Colonic mucosa (tissue), 4 donors: ENCODE measurements at regions not wholly inside any gene's neighbourhood (a gene's known extent, or its start where the extent isn't known, plus 50 kb on each side); places are given as distances from the start of the nearest gene placed in this dataset.

Experiments
- DNase-seq: peaks from one replicate; pipeline ENCODE4 v3.0.0-alpha.2; 2020
- H3K27ac ChIP-seq: fragments of 200-600 bp; one replicate; pipeline ENCODE4 v1.8.0; 2021
- H3K27me3 ChIP-seq: fragments of 200-600 bp; one replicate; pipeline ENCODE4 v1.8.0; 2021
- H3K36me3 ChIP-seq: fragments of 200-600 bp; one replicate; pipeline ENCODE4 v1.8.0; 2021
- H3K4me1 ChIP-seq: fragments of 200-600 bp; one replicate; pipeline ENCODE4 v1.8.0; 2021; ENCODE audit warnings: mild to moderate bottlenecking
- H3K4me3 ChIP-seq: fragments of 200-600 bp; one replicate; pipeline ENCODE4 v1.8.0; 2021
- H3K9ac ChIP-seq, 2 donors: one replicate each; pipeline ENCODE4 v1.7.0; 2013; ENCODE audit warnings: control low read depth in 2 of 2, low read depth in 2 of 2, low read length in 2 of 2
- H3K9me3 ChIP-seq: fragments of 200-600 bp; one replicate; pipeline ENCODE4 v1.8.0; 2021
- CTCF ChIP-seq: fragments of 200-600 bp; IDR thresholded peaks from one replicate; pipeline ENCODE4 v1.8.0; 2022; ENCODE audit warnings: antibody characterized with exemption, mild to moderate bottlenecking
- intact Hi-C: fragments of 100-400 bp; cut with DNase I; formaldehyde crosslinking; loops from one replicate; pipeline ENCODE4 v1.14.1; 2022
- donor health status: healthy.
- donor health status: DM: no; HTN: no; CAD: no.
- donor health status: DM: no; HTN: no; CAD: no.

DNA sequence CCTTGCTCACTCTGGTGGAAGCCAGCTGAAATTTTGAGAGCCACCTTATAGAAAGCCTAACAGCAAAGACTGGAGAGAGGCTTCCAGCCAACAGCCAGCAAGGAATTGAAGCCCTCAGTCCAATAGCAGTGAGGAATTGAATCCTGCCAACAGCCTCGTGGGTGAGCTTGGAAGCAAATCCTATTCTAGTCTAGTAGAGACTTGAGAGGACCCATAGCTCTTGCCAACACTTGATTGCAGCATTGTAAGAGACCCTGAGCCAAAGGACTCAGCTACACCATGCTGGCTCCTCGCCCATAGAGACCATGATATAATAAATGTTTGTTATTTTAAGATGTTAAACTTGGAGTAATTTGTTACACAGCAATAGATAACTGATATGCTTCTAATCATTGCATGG is 403.0 kb upstream of the TNP1 start:
- intact Hi-C loops: no loop called here
- H3K9ac ChIP-seq: no peak overlapping the region
- TF ChIP-seq CTCF: no peak
- H3K27me3 ChIP-seq: no peaks in the 10 kb centered on the region
- H3K36me3 ChIP-seq: no peaks in the 10 kb centered on the region
- H3K27ac ChIP-seq: no peak overlapping the region
- H3K4me3 ChIP-seq: no peak overlapping the region
- H3K4me1 ChIP-seq: no peaks in the 10 kb centered on the region
- no peak for DNase-seq
- no peaks in the 10 kb centered on the region for H3K9me3 ChIP-seq

DNA sequence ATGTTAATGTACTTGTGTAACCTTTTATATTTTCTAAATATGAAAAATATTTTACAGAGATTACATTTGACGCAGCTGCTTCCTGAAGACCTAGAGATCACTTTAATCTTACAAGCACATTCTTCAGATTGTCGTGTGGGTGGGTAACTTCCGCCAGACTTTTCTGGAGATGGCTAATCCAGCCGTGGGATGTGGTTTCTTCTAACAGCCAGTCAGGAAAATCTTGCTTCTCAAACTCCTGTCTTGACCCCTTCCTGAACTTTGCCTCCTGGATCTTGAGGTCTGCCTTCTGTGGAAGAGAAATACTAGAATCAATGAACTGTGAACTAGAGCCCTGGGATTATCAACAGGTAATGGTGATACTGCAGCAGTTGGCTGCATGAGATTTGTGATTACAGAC is 401.6 kb upstream of the TNP1 start:
- H3K9me3 ChIP-seq: no peaks in the 10 kb centered on the region
- H3K27me3 ChIP-seq: no peaks in the 10 kb centered on the region
- intact Hi-C loops: no loop called here
- TF ChIP-seq CTCF: no peak
- H3K4me1 ChIP-seq: no peaks in the 10 kb centered on the region
- no peak overlapping the region for H3K27ac ChIP-seq
- no peak overlapping the region for H3K9ac ChIP-seq
- DNase-seq: no peak
- H3K36me3 ChIP-seq: no peaks in the 10 kb centered on the region
- H3K4me3 ChIP-seq: no peak overlapping the region

GRCh38 chr2:217260441-217261115 is 400.7 kb upstream of the TNP1 start:
- Histone ChIP-seq H3K4me1 (no peaks in the 10 kb centered on the region), H3K9me3 (no peaks in the 10 kb centered on the region), H3K36me3 (no peaks in the 10 kb centered on the region), H3K4me3 (no peak overlapping the region), H3K27ac (no peak overlapping the region), H3K9ac (no peak overlapping the region), H3K27me3 (no peaks in the 10 kb centered on the region)
- no peak for DNase-seq
- intact Hi-C loops: no loop called here
- TF ChIP-seq CTCF: no peak

DNA sequence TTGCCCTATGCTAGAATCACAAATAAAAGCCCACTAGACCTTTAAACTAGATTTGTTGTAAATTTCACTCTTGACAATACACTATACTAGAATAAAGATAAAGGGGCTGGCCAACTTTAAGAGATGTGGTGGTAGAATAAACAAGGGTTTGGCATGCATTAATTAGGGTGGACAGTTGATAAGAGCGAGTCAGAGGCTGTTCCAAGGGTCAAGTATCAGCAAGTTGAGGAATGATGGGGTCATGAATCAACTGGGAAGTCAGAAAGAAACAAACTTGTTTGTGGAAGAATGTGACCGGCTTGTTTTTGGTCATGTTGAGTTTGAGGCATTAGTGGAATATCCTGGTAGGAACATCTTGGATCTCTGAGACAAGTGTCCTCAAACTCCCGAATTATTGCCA is 398.3 kb upstream of the TNP1 start:
- no peak for DNase-seq
- no peaks in the 10 kb centered on the region for H3K36me3 ChIP-seq
- no peaks in the 10 kb centered on the region for H3K27me3 ChIP-seq
- no peak overlapping the region for H3K4me3 ChIP-seq
- no peaks in the 10 kb centered on the region for H3K4me1 ChIP-seq
- TF ChIP-seq CTCF: no peak
- H3K27ac ChIP-seq: no peak overlapping the region
- no peaks in the 10 kb centered on the region for H3K9me3 ChIP-seq
- no peak overlapping the region for H3K9ac ChIP-seq
- intact Hi-C loops: no loop called here

DNA sequence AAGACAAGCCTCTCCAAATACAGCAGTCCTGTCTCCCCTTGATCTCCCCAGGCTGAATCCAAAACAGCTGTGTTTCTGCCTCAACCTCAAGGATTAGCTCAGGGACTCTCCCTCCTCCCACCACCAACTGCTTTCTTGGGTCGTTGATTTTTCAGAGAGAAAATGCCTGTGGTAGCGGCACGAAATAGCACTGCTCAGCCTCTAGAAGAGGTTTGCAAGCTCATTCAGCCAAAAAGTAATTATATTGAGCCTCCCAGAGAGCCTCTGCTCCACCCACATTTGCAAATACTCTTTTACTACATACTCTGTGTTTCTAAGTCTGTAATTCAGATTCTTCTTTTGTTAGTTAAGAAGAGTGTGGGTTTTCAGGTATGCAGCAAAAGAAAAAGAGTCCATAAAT is 396.4 kb upstream of the TNP1 start:
- H3K27me3 ChIP-seq: no peaks in the 10 kb centered on the region
- intact Hi-C loops: no loop called here
- no peaks in the 10 kb centered on the region for H3K4me1 ChIP-seq
- no peaks in the 10 kb centered on the region for H3K36me3 ChIP-seq
- no peak overlapping the region for H3K9ac ChIP-seq
- no peak for DNase-seq
- TF ChIP-seq CTCF: no peak
- H3K27ac ChIP-seq: no peak overlapping the region
- no peaks in the 10 kb centered on the region for H3K9me3 ChIP-seq
- H3K4me3 ChIP-seq: no peak overlapping the region
